ENCODE measurements at regions not wholly inside any gene's neighbourhood (a gene's known extent, or its start where the extent isn't known, plus 50 kb on each side); places are given as distances from the start of the nearest gene placed in this dataset.

GRCh38 chr1:87899017-87899416 lies 570.3 kb downstream of the LMO4 start:
- peaks cover 33% of the 10 kb centered on the region for H3K4me1 Mint-ChIP-seq

GRCh38 chr1:87899746-87900145 lies 571.1 kb downstream of the LMO4 start:
- no peak for TF ChIP-seq CTCF (IDR thresholded peaks at IDR 0.05; ENCODE audit: unreplicated experiment in 3 of 3)
- H3K4me1 Mint-ChIP-seq, result peaks cover 39% of the 10 kb centered on the region

More at GRCh38 chr1:87899017-87899416, 570.3 kb downstream of the LMO4 start:
- Mint-ChIP-seq H3K27ac (no peak overlapping the region), H3K36me3 (ENCODE audit: low read depth) (no peaks in the 10 kb centered on the region), H3K27me3 (ENCODE audit: low read depth) (no peaks in the 10 kb centered on the region), H3K9me3 (no peaks in the 10 kb centered on the region), H3K4me3 (no peak overlapping the region)
- TF ChIP-seq CTCF (IDR thresholded peaks at IDR 0.05; ENCODE audit: unreplicated experiment in 3 of 3), result no peak

GRCh38 chr1:87902830-87903229 lies 574.1 kb downstream of the LMO4 start:
- H3K27ac Mint-ChIP-seq, result peak overlapping the region; percentile 58 to 84 (median 74)
- H3K27me3 Mint-ChIP-seq (ENCODE audit: low read depth), result no peaks in the 10 kb centered on the region
- H3K9me3 Mint-ChIP-seq, result no peaks in the 10 kb centered on the region
- no peak overlapping the region for H3K4me3 Mint-ChIP-seq
- H3K36me3 Mint-ChIP-seq (ENCODE audit: low read depth), result no peaks in the 10 kb centered on the region
- TF ChIP-seq CTCF (IDR thresholded peaks at IDR 0.05; ENCODE audit: unreplicated experiment in 3 of 3), result no peak
- H3K4me1 Mint-ChIP-seq, result peaks cover 49% of the 10 kb centered on the region

More at GRCh38 chr1:87899746-87900145, 571.1 kb downstream of the LMO4 start:
- Mint-ChIP-seq H3K4me3 (no peak overlapping the region), H3K9me3 (no peaks in the 10 kb centered on the region), H3K27ac (no peak overlapping the region), H3K36me3 (ENCODE audit: low read depth) (no peaks in the 10 kb centered on the region), H3K27me3 (ENCODE audit: low read depth) (no peaks in the 10 kb centered on the region)

GRCh38 chr1:87903242-87903641 lies 574.6 kb downstream of the LMO4 start:
- peak overlapping the region; percentile 58 to 84 (median 74) for H3K27ac Mint-ChIP-seq
- no peaks in the 10 kb centered on the region for H3K27me3 Mint-ChIP-seq (ENCODE audit: low read depth)
- H3K36me3 Mint-ChIP-seq (ENCODE audit: low read depth), result no peaks in the 10 kb centered on the region
- H3K9me3 Mint-ChIP-seq, result no peaks in the 10 kb centered on the region
- H3K4me1 Mint-ChIP-seq, result peaks cover 46% of the 10 kb centered on the region
- H3K4me3 Mint-ChIP-seq, result no peak overlapping the region
- TF ChIP-seq CTCF (IDR thresholded peaks at IDR 0.05; ENCODE audit: unreplicated experiment in 3 of 3), result no peak

- peak overlapping the region in 1 of 3 experiments; percentile 23 for H3K4me3 Mint-ChIP-seq
- H3K36me3 Mint-ChIP-seq (ENCODE audit: low read depth), result no peaks in the 10 kb centered on the region
- H3K27ac Mint-ChIP-seq, result peak overlapping the region; percentile 4 to 41 (median 19)
- no peaks in the 10 kb centered on the region for H3K27me3 Mint-ChIP-seq (ENCODE audit: low read depth)
- H3K4me1 Mint-ChIP-seq, result peaks cover 42% of the 10 kb centered on the region
- no peak for TF ChIP-seq CTCF (IDR thresholded peaks at IDR 0.05; ENCODE audit: unreplicated experiment in 3 of 3)
- no peaks in the 10 kb centered on the region for H3K9me3 Mint-ChIP-seq
Measured at GRCh38 chr1:87904651-87905050, 576.0 kb downstream of the LMO4 start.

GRCh38 chr1:87905651-87906050 lies 577.0 kb downstream of the LMO4 start:
- H3K36me3 Mint-ChIP-seq (ENCODE audit: low read depth), result no peaks in the 10 kb centered on the region
- H3K27me3 Mint-ChIP-seq (ENCODE audit: low read depth), result no peaks in the 10 kb centered on the region
- peaks cover 42% of the 10 kb centered on the region for H3K4me1 Mint-ChIP-seq
- H3K27ac Mint-ChIP-seq, result peak overlapping the region in 2 of 3 experiments; percentile 4 to 41
- TF ChIP-seq CTCF (IDR thresholded peaks at IDR 0.05; ENCODE audit: unreplicated experiment in 3 of 3), result no peak
- H3K9me3 Mint-ChIP-seq, result no peaks in the 10 kb centered on the region
- peak overlapping the region in 1 of 3 experiments; percentile 59 for H3K4me3 Mint-ChIP-seq

Data from nephron (organoid).